IPS-15b (cell line): ENCODE measurements at regions not wholly inside any gene's neighbourhood (a gene's known extent, or its start where the extent isn't known, plus 50 kb on each side); places are given as distances from the start of the nearest gene placed in this dataset.
A peak's percentile ranks its signal among the peaks of the same experiment; 100 is the strongest.

Source experiments
- H3K27me3 ChIP-seq: one replicate; pipeline ENCODE4 v1.6.1; 2013; ENCODE audit warnings: low read length; ENCODE audit not compliant: control insufficient read depth, insufficient read depth
- H3K36me3 ChIP-seq: one replicate; pipeline ENCODE4 v1.6.1; 2013; ENCODE audit warnings: low read length; ENCODE audit not compliant: control insufficient read depth, insufficient read depth
- H3K4me1 ChIP-seq: one replicate; pipeline ENCODE4 v1.6.1; 2013; ENCODE audit warnings: mild to moderate bottlenecking, low read length; ENCODE audit not compliant: control insufficient read depth, insufficient read depth
- H3K4me3 ChIP-seq: one replicate; pipeline ENCODE4 v1.5.1; 2013; ENCODE audit warnings: low read depth, low read length
- H3K9ac ChIP-seq: one replicate; pipeline ENCODE4 v1.6.1; 2013; ENCODE audit warnings: low read depth, mild to moderate bottlenecking, low read length
- H3K9me3 ChIP-seq: one replicate; pipeline ENCODE4 v1.6.1; 2013; ENCODE audit warnings: mild to moderate bottlenecking, low read length; ENCODE audit not compliant: control insufficient read depth, insufficient read depth

DNA sequence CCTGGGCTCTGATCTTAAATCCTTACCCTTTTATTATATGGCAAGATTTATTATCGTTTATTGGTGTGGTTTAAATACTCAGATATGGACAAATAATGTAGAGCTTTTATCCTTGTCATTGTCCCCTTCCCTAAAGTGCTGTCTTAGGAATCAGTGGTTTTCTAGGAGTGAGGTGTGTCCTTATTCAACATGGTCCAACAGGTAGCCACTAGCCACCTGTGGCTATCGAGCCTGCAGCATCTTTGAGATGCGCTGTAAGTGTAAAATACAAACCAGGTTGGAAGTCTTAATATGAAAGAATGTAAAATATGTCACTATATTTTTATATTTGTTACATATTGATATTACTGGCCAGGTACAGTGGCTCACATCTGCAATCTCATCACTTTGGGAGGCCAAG, 82.4 kb upstream of the BASP1 start:
- H3K36me3 ChIP-seq, result no peaks in the 10 kb centered on the region
- H3K9ac ChIP-seq, result no peak overlapping the region
- H3K9me3 ChIP-seq, result no peaks in the 10 kb centered on the region
- peaks cover 5% of the 10 kb centered on the region for H3K4me1 ChIP-seq
- no peaks in the 10 kb centered on the region for H3K27me3 ChIP-seq
- no peak overlapping the region for H3K4me3 ChIP-seq

DNA sequence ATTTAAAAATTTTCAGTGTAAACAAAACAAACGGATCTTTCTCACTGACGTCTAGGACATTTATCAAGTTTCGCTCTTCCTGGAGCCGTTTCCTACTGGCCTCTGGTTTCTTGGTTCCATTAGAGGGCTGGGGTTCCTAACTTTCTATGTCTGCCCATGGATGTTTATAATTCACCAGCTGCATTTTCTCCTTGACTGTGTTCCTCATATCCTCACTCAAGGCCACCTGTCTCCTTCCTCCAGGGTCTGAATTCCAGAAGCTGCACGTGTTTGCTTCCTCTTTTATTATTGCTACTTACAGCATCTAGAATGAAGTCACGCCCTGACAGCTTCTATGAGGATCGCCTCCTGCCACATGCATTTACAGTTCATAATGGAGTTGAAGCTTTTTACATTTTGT, 74.1 kb upstream of the BASP1 start:
- no peaks in the 10 kb centered on the region for H3K27me3 ChIP-seq
- no peak overlapping the region for H3K4me3 ChIP-seq
- H3K36me3 ChIP-seq, result no peaks in the 10 kb centered on the region
- H3K9ac ChIP-seq, result no peak overlapping the region
- H3K4me1 ChIP-seq, result peaks cover 22% of the 10 kb centered on the region
- H3K9me3 ChIP-seq, result no peaks in the 10 kb centered on the region

DNA sequence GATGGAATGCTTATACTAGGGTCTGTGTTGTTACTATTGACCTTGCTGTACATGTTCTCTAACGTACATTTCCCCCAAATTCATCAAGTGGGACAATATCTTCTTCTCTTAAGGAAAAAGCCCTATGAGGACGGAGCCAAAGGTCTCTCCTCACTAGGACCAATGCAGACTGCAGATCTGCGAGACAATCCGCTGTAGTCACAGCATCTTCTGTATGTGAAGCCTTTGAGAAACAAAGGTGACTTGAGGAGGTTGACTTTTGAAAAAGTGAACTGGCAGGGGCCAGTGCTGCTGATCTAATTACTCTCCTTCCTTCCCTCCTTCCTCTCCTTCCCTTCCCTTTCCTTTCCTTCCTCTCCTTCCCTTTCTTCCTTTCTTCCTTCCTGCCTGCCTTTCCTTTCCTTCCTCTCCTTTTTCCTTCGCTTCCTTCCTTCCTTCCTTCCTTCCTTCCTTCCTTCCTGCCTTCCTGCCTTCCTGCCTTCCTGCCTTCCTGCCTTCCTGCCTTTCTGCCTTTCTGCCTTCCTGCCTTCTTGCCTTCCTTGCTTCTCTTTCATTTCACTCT, 71.1 kb upstream of the BASP1 start:
- Histone ChIP-seq H3K9me3 (no peaks in the 10 kb centered on the region), H3K4me3 (no peak overlapping the region), H3K36me3 (no peaks in the 10 kb centered on the region), H3K27me3 (no peaks in the 10 kb centered on the region), H3K9ac (peak overlapping the region; percentile 38), H3K4me1 (peaks cover 21% of the 10 kb centered on the region)

DNA sequence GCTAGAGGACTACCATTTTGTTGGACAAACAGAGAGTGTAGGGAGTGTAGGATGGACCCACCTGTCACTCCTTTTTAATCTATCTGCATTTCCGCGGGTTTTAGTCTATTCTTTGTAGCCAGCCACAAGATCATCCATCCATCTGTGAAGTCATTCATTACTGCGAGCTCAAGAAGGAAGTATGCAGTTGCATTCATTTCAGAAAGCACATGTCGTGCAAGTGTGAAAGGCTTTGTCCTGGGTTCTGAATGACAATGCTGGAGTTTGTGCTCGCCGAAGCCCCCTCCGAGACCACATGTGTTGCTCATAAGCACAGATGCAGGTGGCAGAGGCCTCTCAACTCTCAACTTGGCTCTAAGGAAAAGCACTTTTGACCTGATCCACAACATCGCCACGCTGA, 70.3 kb upstream of the BASP1 start:
- H3K36me3 ChIP-seq, result no peaks in the 10 kb centered on the region
- no peak overlapping the region for H3K9ac ChIP-seq
- no peaks in the 10 kb centered on the region for H3K27me3 ChIP-seq
- no peak overlapping the region for H3K4me3 ChIP-seq
- H3K4me1 ChIP-seq, result peaks cover 27% of the 10 kb centered on the region
- H3K9me3 ChIP-seq, result no peaks in the 10 kb centered on the region

DNA sequence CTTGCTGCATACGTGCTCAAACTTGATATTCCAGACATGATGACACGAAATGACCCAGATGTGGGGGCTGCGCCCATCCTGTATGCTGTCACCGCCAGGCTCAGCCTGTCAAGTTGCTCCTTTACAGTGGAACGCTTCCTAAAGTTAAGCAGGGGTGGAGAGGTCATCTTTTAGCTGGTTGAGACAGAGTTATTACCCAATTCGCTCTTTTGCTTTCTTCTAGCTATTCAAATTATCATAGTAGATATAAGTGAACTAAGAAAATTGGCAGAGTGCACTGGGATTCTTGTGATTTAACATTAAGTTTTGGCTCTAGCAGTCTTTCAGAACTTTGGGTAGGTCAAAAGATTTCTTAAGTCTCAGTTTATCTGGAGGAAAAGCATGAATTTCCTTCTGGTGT, 69.8 kb upstream of the BASP1 start:
- H3K4me1 ChIP-seq, result peaks cover 27% of the 10 kb centered on the region
- H3K27me3 ChIP-seq, result no peaks in the 10 kb centered on the region
- no peak overlapping the region for H3K4me3 ChIP-seq
- H3K9me3 ChIP-seq, result no peaks in the 10 kb centered on the region
- H3K36me3 ChIP-seq, result no peaks in the 10 kb centered on the region
- no peak overlapping the region for H3K9ac ChIP-seq

DNA sequence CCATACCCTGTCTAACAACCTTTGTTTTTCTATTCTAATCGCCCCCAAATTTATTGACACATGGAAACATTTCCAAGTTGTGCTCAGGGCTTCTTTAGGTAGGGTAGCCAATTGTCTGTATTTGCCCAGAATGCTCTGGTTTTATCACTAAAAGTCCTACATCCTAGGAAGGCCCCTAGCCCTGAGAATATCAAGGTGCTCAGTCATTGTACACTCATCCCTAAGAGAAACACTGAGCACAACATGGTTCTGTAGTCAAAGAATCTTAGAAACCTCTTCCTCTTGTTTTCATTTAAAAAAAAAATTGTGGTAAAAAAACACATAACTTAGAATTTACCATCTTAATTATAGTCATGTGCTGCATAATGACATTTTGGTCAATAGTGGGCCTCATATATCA, 69.0 kb upstream of the BASP1 start:
- H3K9ac ChIP-seq, result no peak overlapping the region
- peaks cover 27% of the 10 kb centered on the region for H3K4me1 ChIP-seq
- no peak overlapping the region for H3K4me3 ChIP-seq
- H3K36me3 ChIP-seq, result no peaks in the 10 kb centered on the region
- H3K9me3 ChIP-seq, result no peaks in the 10 kb centered on the region
- H3K27me3 ChIP-seq, result no peaks in the 10 kb centered on the region

DNA sequence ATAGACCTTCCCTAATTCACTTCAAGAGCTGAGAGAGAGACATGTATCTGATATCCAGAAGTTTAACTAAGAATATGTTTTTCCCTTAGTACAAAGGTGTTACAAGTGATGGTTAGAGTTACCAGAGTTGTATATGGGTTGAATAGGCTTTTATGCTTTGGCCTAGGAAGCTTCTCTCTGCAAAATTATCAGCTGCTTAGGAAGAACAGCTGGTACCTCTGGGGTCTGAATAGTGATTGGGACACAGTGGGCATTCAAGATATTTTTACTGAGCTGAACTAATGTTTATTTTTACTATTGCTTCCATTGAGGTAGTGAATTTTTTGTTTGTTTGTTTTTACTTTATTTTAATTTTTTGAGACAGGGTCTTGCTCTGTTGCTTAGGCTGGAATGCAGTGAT, 67.6 kb upstream of the BASP1 start:
- Histone ChIP-seq H3K27me3 (no peaks in the 10 kb centered on the region), H3K9me3 (no peaks in the 10 kb centered on the region), H3K4me3 (no peak overlapping the region), H3K9ac (no peak overlapping the region), H3K36me3 (no peaks in the 10 kb centered on the region), H3K4me1 (peaks cover 25% of the 10 kb centered on the region)

DNA sequence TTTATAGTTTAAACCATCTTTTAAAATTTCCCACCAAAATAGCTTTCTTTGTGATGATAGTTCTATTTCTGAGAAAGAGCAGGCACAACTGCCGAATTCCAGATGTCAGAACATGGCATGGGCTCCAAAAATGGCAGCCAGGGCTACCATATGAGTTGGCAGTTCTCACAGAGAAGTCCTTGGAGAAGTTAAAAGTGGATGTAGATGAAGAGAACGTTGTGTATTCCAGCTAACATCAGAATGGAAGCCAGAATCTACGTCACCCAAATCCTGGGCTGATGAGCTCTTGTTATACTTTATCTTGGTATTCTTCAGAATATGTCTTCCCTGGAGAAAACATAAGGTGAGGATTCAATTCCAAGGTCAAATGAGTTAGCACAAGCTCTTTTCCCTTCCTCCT, 66.9 kb upstream of the BASP1 start:
- no peak overlapping the region for H3K9ac ChIP-seq
- no peaks in the 10 kb centered on the region for H3K36me3 ChIP-seq
- peaks cover 20% of the 10 kb centered on the region for H3K4me1 ChIP-seq
- H3K4me3 ChIP-seq, result no peak overlapping the region
- H3K9me3 ChIP-seq, result no peaks in the 10 kb centered on the region
- no peaks in the 10 kb centered on the region for H3K27me3 ChIP-seq

DNA sequence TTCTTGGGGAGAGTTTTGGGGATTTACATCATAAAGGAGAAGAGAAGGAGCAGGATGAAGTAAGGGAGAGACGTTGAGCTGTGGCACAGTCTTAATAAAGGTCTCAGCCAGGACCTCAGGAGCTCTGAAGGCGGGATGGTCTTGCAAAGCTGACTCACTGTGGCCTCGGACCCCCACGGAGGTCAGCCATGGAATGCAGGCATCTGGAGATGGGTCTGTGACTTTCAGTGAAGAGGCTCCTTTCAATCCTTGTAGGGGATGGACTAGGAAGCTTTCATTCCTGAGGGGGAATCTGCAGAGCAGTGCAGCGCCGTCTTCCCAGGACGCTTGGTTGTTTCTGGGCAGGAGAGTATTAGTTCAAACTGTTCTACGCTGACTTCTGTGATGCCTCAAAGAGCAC, 65.7 kb upstream of the BASP1 start:
- Histone ChIP-seq H3K9ac (no peak overlapping the region), H3K27me3 (no peaks in the 10 kb centered on the region), H3K36me3 (no peaks in the 10 kb centered on the region), H3K4me3 (no peak overlapping the region), H3K4me1 (peaks cover 13% of the 10 kb centered on the region), H3K9me3 (no peaks in the 10 kb centered on the region)

DNA sequence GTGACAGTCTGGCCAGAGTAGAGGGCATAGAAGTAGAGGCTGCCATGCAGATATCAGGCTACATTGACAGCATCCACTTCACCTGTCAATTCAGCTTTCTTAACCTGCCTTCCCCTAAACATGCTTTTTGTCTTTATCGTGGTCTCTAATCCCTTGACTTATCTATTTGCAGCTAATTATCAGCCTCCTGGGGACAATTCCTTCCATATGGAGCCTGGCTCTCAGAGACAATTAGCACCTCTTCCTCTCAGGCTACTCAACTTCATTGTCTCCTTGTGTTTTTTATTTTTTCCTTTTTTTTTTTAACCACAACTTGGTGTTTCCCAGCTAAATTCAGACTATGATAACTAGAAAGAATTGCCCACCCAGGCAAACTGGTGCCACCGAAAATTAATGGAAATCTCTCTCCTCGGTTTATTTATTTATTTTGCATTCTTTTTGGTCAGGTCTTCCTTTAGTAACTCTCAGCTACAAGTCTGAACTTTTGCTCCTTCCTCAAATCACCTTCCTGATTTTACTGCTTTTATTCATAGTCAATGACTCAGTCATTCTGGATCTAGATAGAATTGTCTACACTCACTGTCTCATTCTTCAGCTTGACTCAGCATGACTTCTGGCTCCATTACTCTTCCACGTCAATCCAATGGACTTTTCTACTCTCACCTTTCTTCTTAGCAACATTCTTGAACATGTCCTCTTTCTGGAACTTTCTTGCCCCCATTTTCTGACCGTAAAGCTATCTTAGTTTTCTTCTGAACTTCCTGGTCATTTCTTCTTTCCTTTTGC, 63.0 kb upstream of the BASP1 start:
- Histone ChIP-seq H3K9me3 (no peaks in the 10 kb centered on the region), H3K9ac (no peak overlapping the region), H3K4me1 (peaks cover 7% of the 10 kb centered on the region), H3K4me3 (no peak overlapping the region), H3K27me3 (no peaks in the 10 kb centered on the region), H3K36me3 (no peaks in the 10 kb centered on the region)

DNA sequence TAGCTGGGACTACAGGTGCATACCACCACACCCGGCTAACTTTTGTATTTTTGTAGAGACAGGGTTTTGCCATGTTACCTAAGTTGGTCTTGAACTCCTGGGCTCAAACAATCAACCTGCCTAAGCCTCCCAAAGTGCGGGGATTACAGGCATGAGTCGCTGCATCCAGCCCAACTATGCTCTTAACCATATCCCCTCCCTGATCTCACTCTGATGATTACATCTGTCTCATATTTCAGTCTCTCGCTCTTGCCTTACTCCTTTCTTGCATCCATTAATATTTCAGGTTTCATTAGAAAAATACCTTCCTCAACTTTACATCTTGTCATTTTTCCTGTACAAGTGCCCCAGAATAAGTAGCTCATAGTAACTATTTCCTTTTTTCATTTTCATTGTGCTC, 61.0 kb upstream of the BASP1 start:
- no peaks in the 10 kb centered on the region for H3K36me3 ChIP-seq
- no peaks in the 10 kb centered on the region for H3K9me3 ChIP-seq
- H3K4me1 ChIP-seq, result peaks cover 7% of the 10 kb centered on the region
- H3K4me3 ChIP-seq, result no peak overlapping the region
- no peak overlapping the region for H3K9ac ChIP-seq
- no peaks in the 10 kb centered on the region for H3K27me3 ChIP-seq

DNA sequence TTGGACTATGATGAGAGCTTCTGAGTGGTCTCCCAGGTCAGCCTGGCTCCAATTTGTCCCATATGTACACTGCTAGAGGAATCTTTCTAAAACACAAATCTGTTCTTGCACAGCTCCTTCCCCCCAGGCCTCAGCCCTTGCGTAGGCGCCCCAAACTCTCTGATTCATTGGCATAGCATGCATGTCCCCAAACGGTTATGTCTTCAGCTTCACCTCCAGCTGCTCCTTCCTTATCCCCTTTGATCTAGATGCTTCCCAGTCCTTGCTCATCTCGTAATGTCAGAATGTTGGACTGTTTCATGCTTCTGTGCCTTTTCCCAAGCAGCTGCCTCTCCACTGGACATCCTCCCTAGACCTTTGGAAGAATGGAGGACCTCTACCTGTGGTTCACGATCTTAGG, 60.1 kb upstream of the BASP1 start:
- Histone ChIP-seq H3K27me3 (no peaks in the 10 kb centered on the region), H3K9me3 (no peaks in the 10 kb centered on the region), H3K36me3 (no peaks in the 10 kb centered on the region), H3K9ac (no peak overlapping the region), H3K4me3 (no peak overlapping the region), H3K4me1 (no peaks in the 10 kb centered on the region)
